ENCODE measurements at regions not wholly inside any gene's neighbourhood (a gene's known extent, or its start where the extent isn't known, plus 50 kb on each side); places are given as distances from the start of the nearest gene placed in this dataset.

DNA sequence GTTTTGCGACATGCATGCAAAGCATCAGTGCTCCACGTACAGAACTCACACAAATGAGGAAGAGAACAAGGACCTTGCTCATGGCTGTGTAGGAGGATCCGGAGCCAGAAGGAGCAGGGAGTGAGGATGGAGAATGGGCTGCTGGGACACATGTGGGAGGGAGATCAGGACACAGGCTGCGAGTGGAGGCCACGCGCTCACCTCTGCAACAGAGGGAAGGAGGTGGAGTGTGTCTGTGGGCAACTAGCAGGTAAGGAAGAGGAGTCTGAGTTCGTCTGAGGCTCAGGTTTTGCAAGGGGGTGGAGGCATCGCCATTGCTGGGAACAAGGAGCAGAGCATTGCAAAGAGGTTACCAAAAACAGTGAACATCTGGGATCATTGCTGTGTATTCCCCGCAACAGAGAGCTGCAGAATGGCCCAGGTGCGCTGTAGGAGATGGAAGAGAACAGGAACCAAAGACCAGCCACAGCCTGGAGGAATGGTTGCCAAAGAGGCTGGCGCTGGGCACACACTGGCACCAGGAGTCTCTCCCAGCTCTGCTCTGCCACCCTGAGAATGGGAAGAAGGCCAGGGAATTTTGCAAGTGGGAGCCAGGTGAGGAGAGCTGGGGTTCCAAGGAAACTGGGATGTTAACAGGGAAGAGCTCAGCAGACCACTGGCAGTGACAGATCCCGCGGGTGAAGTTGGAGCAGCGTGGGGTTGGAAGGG lies 90.0 kb upstream of the RPS6KA2 start:
- no peak for TF ChIP-seq POLR2A (IDR thresholded peaks at IDR 0.05)
- TF ChIP-seq, protein P1, sequence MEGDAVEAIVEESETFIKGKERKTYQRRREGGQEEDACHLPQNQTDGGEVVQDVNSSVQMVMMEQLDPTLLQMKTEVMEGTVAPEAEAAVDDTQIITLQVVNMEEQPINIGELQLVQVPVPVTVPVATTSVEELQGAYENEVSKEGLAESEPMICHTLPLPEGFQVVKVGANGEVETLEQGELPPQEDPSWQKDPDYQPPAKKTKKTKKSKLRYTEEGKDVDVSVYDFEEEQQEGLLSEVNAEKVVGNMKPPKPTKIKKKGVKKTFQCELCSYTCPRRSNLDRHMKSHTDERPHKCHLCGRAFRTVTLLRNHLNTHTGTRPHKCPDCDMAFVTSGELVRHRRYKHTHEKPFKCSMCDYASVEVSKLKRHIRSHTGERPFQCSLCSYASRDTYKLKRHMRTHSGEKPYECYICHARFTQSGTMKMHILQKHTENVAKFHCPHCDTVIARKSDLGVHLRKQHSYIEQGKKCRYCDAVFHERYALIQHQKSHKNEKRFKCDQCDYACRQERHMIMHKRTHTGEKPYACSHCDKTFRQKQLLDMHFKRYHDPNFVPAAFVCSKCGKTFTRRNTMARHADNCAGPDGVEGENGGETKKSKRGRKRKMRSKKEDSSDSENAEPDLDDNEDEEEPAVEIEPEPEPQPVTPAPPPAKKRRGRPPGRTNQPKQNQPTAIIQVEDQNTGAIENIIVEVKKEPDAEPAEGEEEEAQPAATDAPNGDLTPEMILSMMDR (IDR thresholded peaks at IDR 0.05): no peak
